Fibroblast of lung (primary cell): ENCODE measurements at regions not wholly inside any gene's neighbourhood (a gene's known extent, or its start where the extent isn't known, plus 50 kb on each side); places are given as distances from the start of the nearest gene placed in this dataset.

ENCODE experiments used
- CTCF ChIP-seq, 2 donors: IDR thresholded peaks in 1 of 2; conservative IDR thresholded peaks in 1 of 2; 1 replicate in 1 of 2; 2 replicates in 1 of 2; pipeline ENCODE4 v1.5.1; 2011 to 2012; ENCODE audit warnings: low read length in 2 of 2, control low read depth in 1 of 2, inconsistent platforms in 1 of 2, low read depth in 1 of 2, mild to moderate bottlenecking in 1 of 2
- EZH2 ChIP-seq: IDR thresholded peaks from 2 replicates; pipeline ENCODE4 v1.5.1; 2012; ENCODE audit warnings: low read length, control low read depth, mild to moderate bottlenecking; ENCODE audit errors: missing control alignments

GRCh38 chr4:138096384-138097062 is 145.6 kb downstream of the SLC7A11 start:
- TF ChIP-seq CTCF (conservative IDR thresholded peaks at IDR 0.05 in 1 of 2, IDR thresholded peaks at IDR 0.05 in 1 of 2; ENCODE audit: low read depth in 1 of 2, low read length in 2 of 2) (no peak), EZH2 (no peak)
